ENCODE measurements at regions not wholly inside any gene's neighbourhood (a gene's known extent, or its start where the extent isn't known, plus 50 kb on each side); places are given as distances from the start of the nearest gene placed in this dataset.

GRCh38 chr6:147078106-147078505 lies 126.1 kb upstream of the STXBP5 start:
- Histone ChIP-seq H3K9me3 (no peaks in the 10 kb centered on the region), H3K4me3 (no peak overlapping the region), H3K36me3 (no peaks in the 10 kb centered on the region), H3K4me1 (no peaks in the 10 kb centered on the region), H3K27me3 (no peaks in the 10 kb centered on the region), H3K27ac (no peak overlapping the region)
- TF ChIP-seq CTCF (IDR thresholded peaks at IDR 0.05): no peak
- no peak for TF ChIP-seq POLR2A (IDR thresholded peaks at IDR 0.05)
- no peak for DNase-seq
- intact Hi-C loops (cut with DNase I; ENCODE audit: low total_unique reads): no loop called here

DNA sequence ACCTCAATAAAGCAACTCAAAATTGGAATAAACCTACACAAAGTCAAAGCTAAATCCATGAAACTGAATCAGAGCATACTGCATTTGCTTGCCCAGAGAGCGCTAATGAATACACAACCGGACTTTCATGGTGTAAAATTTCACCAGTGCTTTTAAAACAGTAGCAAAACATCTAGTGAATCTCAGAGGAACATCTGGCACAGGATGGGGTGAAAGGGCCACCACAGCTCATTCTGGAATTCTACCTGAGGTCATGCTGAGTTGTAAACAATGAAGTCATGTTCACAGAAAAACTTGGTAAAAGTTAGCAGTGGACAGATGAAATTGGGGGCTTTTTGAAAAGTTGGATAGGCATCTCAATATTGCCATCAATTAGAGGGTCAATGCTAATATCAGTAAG lies 125.6 kb upstream of the STXBP5 start:
- Histone ChIP-seq H3K4me1 (no peaks in the 10 kb centered on the region), H3K36me3 (no peaks in the 10 kb centered on the region), H3K4me3 (no peak overlapping the region), H3K27me3 (no peaks in the 10 kb centered on the region), H3K27ac (no peak overlapping the region), H3K9me3 (no peaks in the 10 kb centered on the region)
- DNase-seq: no peak
- intact Hi-C loops (cut with DNase I; ENCODE audit: low total_unique reads): no loop called here
- TF ChIP-seq POLR2A (IDR thresholded peaks at IDR 0.05): no peak

DNA sequence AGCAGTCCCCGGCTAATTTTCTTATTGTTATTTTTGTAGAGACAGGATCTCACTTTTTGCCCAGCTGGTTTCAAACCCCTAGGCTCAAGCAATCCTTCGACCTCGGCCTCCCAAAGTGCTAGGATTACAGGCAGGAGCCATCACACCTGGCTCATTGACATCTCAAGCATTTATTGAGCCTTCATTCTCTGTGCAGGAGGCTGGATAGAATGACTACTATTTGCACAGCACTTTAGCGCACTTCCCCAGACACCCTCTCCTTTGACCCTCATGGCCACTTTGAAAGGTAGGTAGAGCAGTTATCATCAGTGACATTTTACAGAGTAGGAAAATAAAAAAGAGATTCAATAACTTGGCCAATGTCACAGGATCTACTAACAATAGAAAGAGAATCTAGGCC lies 124.0 kb upstream of the STXBP5 start:
- no peak for TF ChIP-seq POLR2A (IDR thresholded peaks at IDR 0.05)
- TF ChIP-seq CTCF (IDR thresholded peaks at IDR 0.05): no peak
- Histone ChIP-seq H3K27ac (no peak overlapping the region), H3K27me3 (no peaks in the 10 kb centered on the region), H3K4me3 (no peak overlapping the region), H3K9me3 (no peaks in the 10 kb centered on the region), H3K36me3 (no peaks in the 10 kb centered on the region), H3K4me1 (no peaks in the 10 kb centered on the region)
- intact Hi-C loops (cut with DNase I; ENCODE audit: low total_unique reads): no loop called here
- no peak for DNase-seq

GRCh38 chr6:147081076-147081609 lies 123.1 kb upstream of the STXBP5 start:
- intact Hi-C loops (cut with DNase I; ENCODE audit: low total_unique reads): no loop called here
- H3K4me1 ChIP-seq: no peaks in the 10 kb centered on the region
- H3K4me3 ChIP-seq: no peak overlapping the region
- no peak for DNase-seq
- no peak for TF ChIP-seq POLR2A (IDR thresholded peaks at IDR 0.05)
- no peak for TF ChIP-seq CTCF (IDR thresholded peaks at IDR 0.05)
- H3K27me3 ChIP-seq: no peaks in the 10 kb centered on the region
- no peak overlapping the region for H3K27ac ChIP-seq
- H3K9me3 ChIP-seq: no peaks in the 10 kb centered on the region
- H3K36me3 ChIP-seq: no peaks in the 10 kb centered on the region

- H3K27ac ChIP-seq: no peak overlapping the region
- H3K4me3 ChIP-seq: no peak overlapping the region
- intact Hi-C loops (cut with DNase I; ENCODE audit: low total_unique reads): no loop called here
- TF ChIP-seq CTCF (IDR thresholded peaks at IDR 0.05) (no peak), POLR2A (IDR thresholded peaks at IDR 0.05) (no peak)
- no peak for DNase-seq
- H3K9me3 ChIP-seq: no peaks in the 10 kb centered on the region
- H3K36me3 ChIP-seq: no peaks in the 10 kb centered on the region
- H3K4me1 ChIP-seq: no peaks in the 10 kb centered on the region
- H3K27me3 ChIP-seq: no peaks in the 10 kb centered on the region
These were observed 116.6 kb upstream of the STXBP5 start for GRCh38 chr6:147087641-147088040.

DNA sequence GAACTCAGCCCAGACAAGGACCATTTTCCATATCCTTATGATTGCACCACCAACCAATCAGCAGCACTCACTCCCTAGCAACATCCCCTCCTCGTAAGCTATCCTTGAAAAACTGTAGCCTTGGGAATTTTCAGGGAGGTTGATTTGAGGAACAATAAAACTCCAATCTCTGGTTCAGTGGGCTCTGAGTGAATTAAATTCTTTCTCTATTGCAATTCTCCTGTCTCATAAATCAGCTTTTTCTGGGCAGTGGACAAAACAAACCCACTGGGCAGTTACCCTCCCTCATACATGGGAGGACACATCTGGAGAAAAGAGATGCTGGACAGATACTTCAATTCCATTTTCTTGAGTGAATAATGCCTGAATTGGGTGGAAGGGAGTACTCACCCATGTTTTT lies 115.4 kb upstream of the STXBP5 start:
- intact Hi-C loops (cut with DNase I; ENCODE audit: low total_unique reads): no loop called here

More for the DNA sequence above, 115.4 kb upstream of the STXBP5 start:
- Histone ChIP-seq H3K27ac (no peak overlapping the region), H3K27me3 (no peaks in the 10 kb centered on the region), H3K4me1 (no peaks in the 10 kb centered on the region), H3K4me3 (no peak overlapping the region), H3K9me3 (no peaks in the 10 kb centered on the region), H3K36me3 (no peaks in the 10 kb centered on the region)
- DNase-seq: no peak
- TF ChIP-seq CTCF (IDR thresholded peaks at IDR 0.05) (no peak), POLR2A (IDR thresholded peaks at IDR 0.05) (no peak)

Data from uterus (tissue), 3 donors.